ENCODE measurements at regions not wholly inside any gene's neighbourhood (a gene's known extent, or its start where the extent isn't known, plus 50 kb on each side); places are given as distances from the start of the nearest gene placed in this dataset.

DNA sequence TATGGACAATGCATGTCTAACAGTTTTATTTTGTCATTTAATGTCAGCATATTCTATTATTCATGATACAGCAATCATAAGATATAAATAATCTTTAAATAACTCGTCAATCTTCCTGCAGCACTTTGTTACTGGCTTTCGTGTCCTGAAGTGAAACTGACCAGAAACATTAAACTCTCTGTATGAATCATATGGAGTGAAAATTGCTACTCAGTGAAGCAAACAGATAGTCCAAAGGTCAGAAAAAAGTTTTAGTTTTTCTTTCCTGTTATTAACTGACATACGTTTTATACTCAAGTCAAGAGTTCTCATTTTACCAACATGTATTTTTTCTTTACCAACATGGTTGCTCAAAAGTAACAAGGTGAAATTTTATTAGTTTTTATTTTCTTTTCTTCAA lies 106.8 kb upstream of the GALNT5 start:
- TF ChIP-seq, protein P1, sequence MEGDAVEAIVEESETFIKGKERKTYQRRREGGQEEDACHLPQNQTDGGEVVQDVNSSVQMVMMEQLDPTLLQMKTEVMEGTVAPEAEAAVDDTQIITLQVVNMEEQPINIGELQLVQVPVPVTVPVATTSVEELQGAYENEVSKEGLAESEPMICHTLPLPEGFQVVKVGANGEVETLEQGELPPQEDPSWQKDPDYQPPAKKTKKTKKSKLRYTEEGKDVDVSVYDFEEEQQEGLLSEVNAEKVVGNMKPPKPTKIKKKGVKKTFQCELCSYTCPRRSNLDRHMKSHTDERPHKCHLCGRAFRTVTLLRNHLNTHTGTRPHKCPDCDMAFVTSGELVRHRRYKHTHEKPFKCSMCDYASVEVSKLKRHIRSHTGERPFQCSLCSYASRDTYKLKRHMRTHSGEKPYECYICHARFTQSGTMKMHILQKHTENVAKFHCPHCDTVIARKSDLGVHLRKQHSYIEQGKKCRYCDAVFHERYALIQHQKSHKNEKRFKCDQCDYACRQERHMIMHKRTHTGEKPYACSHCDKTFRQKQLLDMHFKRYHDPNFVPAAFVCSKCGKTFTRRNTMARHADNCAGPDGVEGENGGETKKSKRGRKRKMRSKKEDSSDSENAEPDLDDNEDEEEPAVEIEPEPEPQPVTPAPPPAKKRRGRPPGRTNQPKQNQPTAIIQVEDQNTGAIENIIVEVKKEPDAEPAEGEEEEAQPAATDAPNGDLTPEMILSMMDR (IDR thresholded peaks at IDR 0.05), result no peak
- TF ChIP-seq POLR2A (IDR thresholded peaks at IDR 0.05) (no peak), POLR2AphosphoS5 (IDR thresholded peaks at IDR 0.05) (no peak)

Data from sigmoid colon (tissue), 4 donors.